Thymus (tissue), 11 donors: ENCODE measurements at regions not wholly inside any gene's neighbourhood (a gene's known extent, or its start where the extent isn't known, plus 50 kb on each side); places are given as distances from the start of the nearest gene placed in this dataset.
"Not testable (repeated sequence)": the region's sequence is repeated elsewhere in the genome, so short reads cannot be mapped to it uniquely, and the experiment has no call there.

Source experiments
- DNase-seq, 9 donors: peaks; one replicate each; pipeline ENCODE4 v3.0.0-alpha.2; 2013; ENCODE audit warnings: low spot score in 9 of 9, low read depth in 6 of 9, missing footprints in 1 of 9
- H3K27ac ChIP-seq, 2 donors: one replicate each; pipeline ENCODE4 v1.5.1; 2013; ENCODE audit warnings: control low read depth in 1 of 2, low read depth in 1 of 2, low read length in 1 of 2, mild to moderate bottlenecking in 1 of 2, moderate library complexity in 1 of 2
- H3K27me3 ChIP-seq, 2 donors: one replicate each; pipeline ENCODE4 v1.5.1; 2013; ENCODE audit warnings: low read length in 1 of 2; ENCODE audit not compliant: control insufficient read depth in 2 of 2, insufficient read depth in 1 of 2
- H3K36me3 ChIP-seq, 2 donors: one replicate each; pipeline ENCODE4 v1.5.1; 2013; ENCODE audit warnings: low read length in 1 of 2, mild to moderate bottlenecking in 1 of 2, moderate library complexity in 1 of 2; ENCODE audit not compliant: control insufficient read depth in 2 of 2, insufficient read depth in 2 of 2
- H3K4me1 ChIP-seq, 2 donors: one replicate each; pipeline ENCODE4 v1.5.1; 2013; ENCODE audit warnings: low read length in 2 of 2; ENCODE audit not compliant: control insufficient read depth in 2 of 2, insufficient read depth in 2 of 2
- H3K4me3 ChIP-seq, 2 donors: one replicate each; pipeline ENCODE4 v1.5.1; 2013; ENCODE audit warnings: low read length in 2 of 2, control low read depth in 1 of 2, mild to moderate bottlenecking in 1 of 2
- H3K9me3 ChIP-seq, 2 donors: one replicate each; pipeline ENCODE4 v1.5.1; 2013; ENCODE audit warnings: low read length in 1 of 2, mild to moderate bottlenecking in 1 of 2; ENCODE audit not compliant: control insufficient read depth in 2 of 2, insufficient read depth in 1 of 2
- WGBS: extraction: QIAGEN DNeasy Blood & Tissue Kit; methylation state at CpG from one replicate; pipeline ENCODE4 v1.1.7; 2013; 5-methylcytosine and 5-hydroxymethylcytosine counted together
- donor health status: healthy.

DNA sequence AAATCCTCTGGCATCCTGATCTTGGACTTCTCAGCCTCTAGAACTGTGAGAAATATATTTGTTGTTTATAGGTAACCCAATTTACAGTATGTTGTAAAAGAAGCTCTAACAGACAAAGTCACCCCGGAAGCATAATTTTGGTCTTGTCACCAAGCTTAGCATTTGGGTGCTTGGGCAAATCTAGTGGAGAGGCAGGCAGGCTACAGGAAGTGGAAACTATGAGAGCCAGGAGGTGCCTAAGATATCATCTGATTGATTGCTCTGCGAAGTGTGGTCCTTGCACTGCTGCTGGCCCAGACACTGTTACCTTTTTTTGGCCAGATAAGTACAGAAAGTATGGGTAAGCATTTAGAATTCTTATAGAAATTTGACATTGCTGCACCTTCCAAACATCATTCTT is 102.9 kb downstream of the CDC42EP3 start:
- Histone ChIP-seq H3K27me3 (no peaks in the 10 kb centered on the region), H3K36me3 (no peaks in the 10 kb centered on the region), H3K27ac (no peak overlapping the region), H3K4me1 (peaks cover 0 to 4% of the 10 kb centered on the region in 2 donors), H3K9me3 (no peaks in the 10 kb centered on the region), H3K4me3 (no peak overlapping the region)
- DNase-seq: no peak
- 57% methylated on average over 2 of the region's 2 CpGs for WGBS

DNA sequence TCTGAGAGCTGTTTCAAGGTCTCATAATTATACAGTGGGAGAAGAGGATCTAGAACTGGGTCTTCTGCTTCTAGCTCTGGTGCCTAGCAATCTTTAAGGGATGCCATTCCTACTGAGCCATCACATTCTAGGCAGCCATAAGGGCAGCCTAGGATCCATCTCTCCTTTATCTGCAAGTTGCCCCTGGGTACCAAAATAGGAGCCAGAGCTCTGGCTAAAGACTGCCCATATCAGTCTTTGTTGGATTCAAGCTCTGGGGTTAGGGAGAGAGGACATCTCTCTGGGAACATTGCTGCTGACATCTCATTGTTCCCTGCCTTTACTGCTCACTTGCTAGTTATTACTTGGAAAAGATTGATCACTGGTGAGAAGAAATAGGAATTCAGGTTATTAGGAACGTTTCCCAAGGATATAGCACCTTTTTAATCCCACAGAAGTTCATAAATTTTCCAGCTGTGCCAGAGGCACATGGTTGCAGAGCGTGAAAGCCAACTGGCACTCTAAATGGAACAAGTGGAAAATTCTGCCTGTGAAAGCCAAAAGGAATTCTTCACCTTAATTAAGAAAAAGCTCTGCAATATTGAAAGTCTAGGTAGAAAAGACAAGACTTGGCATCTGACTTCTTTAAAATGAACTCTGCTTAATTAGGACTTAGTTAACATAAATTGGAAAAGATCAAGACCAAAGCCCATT is 102.2 kb downstream of the CDC42EP3 start:
- Histone ChIP-seq H3K4me3 (no peak overlapping the region), H3K27me3 (no peaks in the 10 kb centered on the region), H3K9me3 (no peaks in the 10 kb centered on the region), H3K27ac (no peak overlapping the region), H3K4me1 (peaks cover 0 to 4% of the 10 kb centered on the region in 2 donors), H3K36me3 (no peaks in the 10 kb centered on the region)
- WGBS: 96% methylated on average over 2 of the region's 2 CpGs
- no peak for DNase-seq

DNA sequence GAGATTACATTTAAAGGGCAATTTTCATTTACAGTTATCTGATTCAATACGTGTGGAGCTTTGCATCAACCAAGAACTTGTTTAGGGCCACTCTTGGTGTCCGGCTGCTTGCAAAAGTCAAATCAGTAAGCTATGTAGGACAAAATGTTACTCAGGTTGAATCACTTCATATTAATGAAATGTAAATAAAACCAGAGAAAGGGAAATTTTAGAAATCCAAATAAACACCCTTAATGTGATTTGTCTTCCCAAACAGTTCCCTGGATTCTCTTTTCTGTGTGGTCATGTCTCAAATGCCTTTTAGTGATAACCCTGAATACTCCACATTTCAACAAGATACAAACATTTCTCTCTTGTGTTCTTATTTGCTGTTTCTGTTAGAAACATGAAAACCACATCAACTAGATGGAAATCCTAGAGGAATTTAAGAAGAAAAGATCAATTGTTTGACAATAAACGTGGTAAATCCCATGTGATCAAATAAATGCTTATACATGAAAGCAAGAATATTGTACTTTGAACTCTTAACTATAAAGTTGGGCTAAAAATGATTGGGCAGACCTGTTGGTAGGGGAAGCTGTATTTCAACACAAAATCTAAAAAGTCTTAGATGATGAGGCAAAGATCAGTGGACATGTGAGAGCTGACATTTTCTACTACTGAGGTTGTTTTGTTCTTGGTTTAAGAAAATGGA is 101.3 kb downstream of the CDC42EP3 start:
- no peak for DNase-seq
- H3K36me3 ChIP-seq: no peaks in the 10 kb centered on the region
- peaks cover 0 to 4% of the 10 kb centered on the region in 2 donors for H3K4me1 ChIP-seq
- no peaks in the 10 kb centered on the region for H3K9me3 ChIP-seq
- WGBS: 64% methylated on average over 3 of the region's 3 CpGs
- H3K27me3 ChIP-seq: no peaks in the 10 kb centered on the region
- no peak overlapping the region for H3K27ac ChIP-seq
- H3K4me3 ChIP-seq: no peak overlapping the region

DNA sequence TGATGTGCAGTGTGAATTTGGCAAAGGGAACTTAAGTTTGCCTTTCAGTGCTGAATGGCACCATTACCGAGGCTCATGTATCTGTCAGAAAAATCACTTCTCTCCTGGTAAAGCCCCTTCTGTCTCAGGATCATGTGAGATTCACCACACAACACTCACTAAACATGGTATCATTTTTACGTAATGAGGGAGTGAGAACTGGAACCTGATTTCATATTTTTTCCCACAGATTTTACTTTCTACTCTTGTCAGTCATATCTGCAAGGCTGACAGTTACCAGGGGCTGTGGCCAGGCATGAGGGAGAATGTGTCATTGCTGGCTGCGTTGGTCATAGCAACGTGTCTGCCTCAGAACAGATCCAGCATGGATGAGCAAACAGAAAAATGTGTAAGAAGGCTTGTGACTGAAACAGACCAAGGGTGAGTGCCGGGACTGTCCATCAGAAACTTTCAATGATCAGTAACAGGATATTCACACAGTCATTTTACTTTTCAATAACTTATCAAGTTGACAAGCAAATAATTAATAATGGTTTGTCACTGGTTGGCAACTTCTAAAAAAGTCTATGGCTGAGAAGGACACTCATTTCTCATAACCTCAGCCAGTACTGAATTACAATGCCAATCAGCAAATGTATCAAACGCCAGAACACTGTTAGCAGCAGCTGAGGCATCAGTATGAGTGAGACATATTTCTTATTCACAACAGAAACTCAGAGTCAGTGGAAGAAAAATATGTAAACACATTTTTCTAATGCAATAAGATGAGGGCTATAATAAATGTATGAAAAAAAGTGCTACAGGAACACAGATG is 100.5 kb downstream of the CDC42EP3 start:
- H3K27me3 ChIP-seq: no peaks in the 10 kb centered on the region
- no peaks in the 10 kb centered on the region for H3K36me3 ChIP-seq
- H3K4me1 ChIP-seq: peaks cover 0 to 4% of the 10 kb centered on the region in 2 donors
- H3K9me3 ChIP-seq: no peaks in the 10 kb centered on the region
- H3K27ac ChIP-seq: no peak overlapping the region
- 93% methylated on average over 6 of the region's 6 CpGs for WGBS
- DNase-seq: no peak
- H3K4me3 ChIP-seq: no peak overlapping the region

DNA sequence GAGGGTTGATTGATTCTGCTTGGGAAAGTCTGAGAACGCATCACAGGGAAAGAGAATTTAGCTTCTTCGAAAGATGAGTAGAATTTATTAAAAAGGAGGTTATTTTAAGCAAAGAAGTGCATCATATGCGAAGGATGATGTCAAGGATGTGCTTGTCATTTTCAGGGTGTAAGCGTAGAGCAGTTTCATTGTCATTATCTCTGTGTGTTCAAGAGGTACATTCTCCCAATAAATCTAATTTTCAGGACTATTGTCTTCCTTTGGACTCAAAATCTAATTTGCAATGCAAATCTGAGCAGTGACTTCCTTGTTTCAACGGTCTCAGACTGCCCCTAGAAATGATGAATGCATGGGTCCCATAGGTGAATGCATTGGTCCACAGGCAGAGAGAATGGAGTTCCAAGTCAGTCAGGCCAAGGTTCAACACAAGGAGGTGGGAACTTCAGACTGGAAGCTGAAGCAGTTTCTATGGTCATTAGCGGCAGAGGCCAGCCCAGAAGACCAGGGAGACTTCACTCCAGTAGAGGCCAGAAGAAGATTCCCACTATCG is 99.8 kb downstream of the CDC42EP3 start:
- no peaks in the 10 kb centered on the region for H3K27me3 ChIP-seq
- H3K4me3 ChIP-seq: no peak overlapping the region
- H3K4me1 ChIP-seq: peaks cover 0 to 4% of the 10 kb centered on the region in 2 donors
- no peak for DNase-seq
- no peaks in the 10 kb centered on the region for H3K36me3 ChIP-seq
- H3K27ac ChIP-seq: no peak overlapping the region
- H3K9me3 ChIP-seq: no peaks in the 10 kb centered on the region
- WGBS: 95% methylated on average over 7 of the region's 7 CpGs

DNA sequence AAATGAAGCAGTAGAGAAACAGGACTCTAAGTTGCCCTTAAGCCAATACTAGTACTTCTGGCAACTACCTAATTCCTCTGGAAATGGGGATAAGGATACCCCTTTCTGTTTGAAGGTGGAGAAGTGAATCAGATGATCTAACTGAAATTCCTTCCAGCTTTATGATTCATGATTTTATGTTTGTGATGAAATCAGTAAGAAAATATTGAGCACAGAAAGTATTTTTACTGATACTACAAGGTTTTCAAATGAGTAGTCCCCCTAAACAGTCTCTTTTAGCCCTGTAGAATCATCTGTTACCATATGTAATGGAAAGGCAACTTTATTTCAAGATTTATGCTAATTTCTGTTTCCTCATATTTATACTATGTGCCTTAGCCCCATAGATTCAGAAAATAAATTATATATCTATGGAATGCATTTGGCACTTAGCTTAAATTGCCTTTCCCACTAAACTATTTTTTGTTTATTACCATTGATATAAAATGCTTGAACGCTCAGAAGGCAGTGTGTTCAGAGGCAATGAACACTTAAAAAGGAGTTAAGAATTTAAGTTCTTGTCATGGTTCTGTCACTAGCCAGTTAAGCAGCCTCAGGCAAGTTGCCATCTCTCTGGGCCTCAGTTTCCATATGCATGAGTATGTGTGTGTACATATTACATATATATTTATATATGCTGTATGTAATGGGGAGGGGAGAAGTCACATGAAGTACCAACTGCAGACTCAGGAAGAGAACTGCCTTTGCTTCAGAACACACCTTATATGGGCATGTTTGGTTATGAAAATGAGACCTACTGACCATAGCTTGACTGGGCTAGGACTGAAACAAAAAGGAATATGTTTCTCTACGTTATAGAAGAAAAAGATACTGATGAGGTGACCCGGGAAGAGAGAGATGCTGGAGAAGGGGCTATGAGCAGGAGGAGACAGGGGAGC is 97.7 kb downstream of the CDC42EP3 start:
- DNase-seq: no peak
- H3K4me3 ChIP-seq: no peak overlapping the region
- H3K9me3 ChIP-seq: no peaks in the 10 kb centered on the region
- H3K27ac ChIP-seq: no peak overlapping the region
- H3K36me3 ChIP-seq: no peaks in the 10 kb centered on the region
- WGBS: 90% methylated on average over 3 of the region's 3 CpGs
- H3K4me1 ChIP-seq: peaks cover 0 to under 1% of the 10 kb centered on the region in 2 donors
- H3K27me3 ChIP-seq: no peaks in the 10 kb centered on the region

DNA sequence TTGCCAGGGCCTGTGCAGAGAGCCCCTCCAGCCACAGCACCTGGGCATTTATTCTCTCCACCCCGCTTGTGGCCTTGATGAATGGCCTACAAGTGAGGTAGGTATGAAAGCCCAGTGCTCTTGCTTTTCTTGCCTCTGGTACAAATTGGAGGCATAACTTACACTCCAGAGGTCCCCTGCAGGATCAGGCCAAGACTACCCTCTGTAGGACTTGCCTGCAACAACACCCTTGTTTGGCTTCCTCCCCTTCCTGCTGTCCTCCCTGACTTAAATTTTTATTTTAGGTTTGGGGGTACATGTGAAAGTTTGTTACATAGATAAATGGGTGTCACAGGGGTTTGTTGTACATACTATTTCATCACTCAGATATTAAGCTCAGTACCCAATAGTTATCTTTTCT is 95.7 kb downstream of the CDC42EP3 start:
- WGBS: 100% methylated on average over 1 of the region's 1 CpG
- Histone ChIP-seq H3K27ac (no peak overlapping the region), H3K4me3 (no peak overlapping the region), H3K4me1 (no peaks in the 10 kb centered on the region), H3K9me3 (peaks cover 0 to 5% of the 10 kb centered on the region in 2 donors), H3K27me3 (no peaks in the 10 kb centered on the region), H3K36me3 (no peaks in the 10 kb centered on the region)
- no peak for DNase-seq

DNA sequence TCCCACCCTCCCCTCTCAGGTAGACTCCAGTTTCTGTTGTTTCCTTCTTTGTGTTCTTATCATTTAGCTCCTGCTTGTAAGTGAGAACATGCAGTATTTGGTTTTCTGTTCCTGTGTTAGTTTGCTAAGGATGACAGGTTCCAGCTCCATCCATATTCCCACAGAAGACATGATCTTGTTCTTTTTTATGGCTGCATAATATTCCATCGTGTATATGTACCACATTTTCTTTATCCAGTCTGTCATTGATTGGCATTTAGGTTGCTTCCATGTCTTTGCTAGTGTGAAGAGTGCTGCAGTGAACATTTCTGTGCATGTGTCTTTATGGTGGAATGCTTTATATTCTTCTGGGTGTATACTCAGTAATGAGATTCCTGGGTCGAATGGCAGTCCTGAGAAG is 95.2 kb downstream of the CDC42EP3 start:
- H3K27ac ChIP-seq, H3K4me3 ChIP-seq, H3K36me3 ChIP-seq, H3K27me3 ChIP-seq, DNase-seq, H3K4me1 ChIP-seq, H3K9me3 ChIP-seq: not testable (repeated sequence)
- 98% methylated on average over 2 of the region's 2 CpGs for WGBS
